GM19351 (cell line): ENCODE measurements at regions not wholly inside any gene's neighbourhood (a gene's known extent, or its start where the extent isn't known, plus 50 kb on each side); places are given as distances from the start of the nearest gene placed in this dataset.
"Not testable (repeated sequence)": the region's sequence is repeated elsewhere in the genome, so short reads cannot be mapped to it uniquely, and the experiment has no call there.

Experiments used
- ATAC-seq: cut with Tn5 transposase; IDR thresholded peaks from one replicate; pipeline ENCODE4 v1.9.1; 2021; ENCODE audit warnings: mild to moderate bottlenecking, moderate library complexity; ENCODE audit not compliant: unreplicated experiment

DNA sequence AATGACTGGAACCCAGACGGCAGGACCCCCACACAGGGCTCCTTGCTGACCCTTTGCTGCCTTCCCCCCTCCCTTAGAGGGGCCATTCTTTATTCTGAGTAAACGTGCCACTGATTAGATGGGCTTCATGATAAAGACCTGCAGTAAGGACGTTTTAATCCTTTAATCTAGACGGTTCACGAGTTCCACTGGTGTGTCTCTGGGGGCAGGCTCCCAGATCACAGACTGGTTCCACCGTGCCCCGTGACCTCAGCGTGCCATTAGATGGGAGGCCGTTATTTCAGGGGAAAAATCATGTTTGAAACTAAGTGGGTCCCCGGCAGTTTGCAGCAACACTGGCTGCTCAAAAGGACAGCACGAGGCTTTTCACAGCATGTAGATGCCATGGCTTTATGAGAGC lies 246.9 kb upstream of the PLGLB2 start:
- not testable (repeated sequence) for ATAC-seq

GRCh38 chr2:87502948-87503347 lies 244.9 kb upstream of the PLGLB2 start:
- not testable (repeated sequence) for ATAC-seq

GRCh38 chr2:87505239-87505638 lies 242.6 kb upstream of the PLGLB2 start:
- not testable (repeated sequence) for ATAC-seq

- not testable (repeated sequence) for ATAC-seq
Measured at GRCh38 chr2:87505909-87506308, 242.0 kb upstream of the PLGLB2 start.

DNA sequence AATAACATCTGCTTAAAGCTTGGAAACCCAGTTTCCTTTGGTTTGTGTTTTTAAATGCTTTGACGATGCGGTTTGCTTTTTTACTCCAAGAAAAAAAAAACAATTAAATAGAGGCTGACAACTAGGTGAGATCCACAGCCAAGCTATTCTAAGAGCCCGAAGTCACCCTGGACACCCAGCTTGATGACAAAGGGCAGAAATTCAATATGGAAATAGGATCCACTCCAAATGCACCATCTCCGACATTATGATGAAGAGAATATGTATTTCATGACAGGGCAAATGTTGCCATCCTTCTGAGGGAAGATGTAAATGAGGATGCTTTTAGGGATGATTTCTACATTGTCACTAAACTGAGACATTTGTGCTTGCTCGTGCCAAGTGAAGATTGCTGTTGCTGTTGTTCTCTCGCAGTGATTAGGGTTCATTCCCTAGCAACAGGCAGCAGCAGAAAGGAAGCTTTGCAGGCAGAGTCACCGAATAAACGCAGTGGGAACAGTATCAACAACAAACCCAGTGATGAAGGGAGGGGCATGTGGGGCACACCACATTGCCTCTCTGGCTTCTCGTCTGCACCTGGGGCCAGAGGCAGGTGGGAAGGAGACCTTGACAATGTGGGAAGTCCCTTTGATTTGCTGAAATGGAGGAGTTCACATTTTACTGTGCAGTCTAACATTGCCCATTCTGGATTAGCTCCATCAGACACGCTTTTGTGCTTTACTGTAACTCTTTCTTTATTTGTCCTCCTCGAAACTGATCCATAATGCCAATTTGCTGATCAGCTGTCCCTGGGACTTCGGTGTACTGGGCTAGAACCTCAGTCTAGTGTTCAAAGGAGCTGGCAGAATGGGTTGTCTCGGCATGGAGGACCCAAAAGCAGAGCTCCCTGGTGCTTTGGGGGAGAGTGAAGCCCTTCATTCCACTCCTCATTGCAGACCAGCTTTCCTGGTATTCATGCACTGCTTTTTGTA lies 240.2 kb upstream of the PLGLB2 start:
- ATAC-seq, result not testable (repeated sequence)

DNA sequence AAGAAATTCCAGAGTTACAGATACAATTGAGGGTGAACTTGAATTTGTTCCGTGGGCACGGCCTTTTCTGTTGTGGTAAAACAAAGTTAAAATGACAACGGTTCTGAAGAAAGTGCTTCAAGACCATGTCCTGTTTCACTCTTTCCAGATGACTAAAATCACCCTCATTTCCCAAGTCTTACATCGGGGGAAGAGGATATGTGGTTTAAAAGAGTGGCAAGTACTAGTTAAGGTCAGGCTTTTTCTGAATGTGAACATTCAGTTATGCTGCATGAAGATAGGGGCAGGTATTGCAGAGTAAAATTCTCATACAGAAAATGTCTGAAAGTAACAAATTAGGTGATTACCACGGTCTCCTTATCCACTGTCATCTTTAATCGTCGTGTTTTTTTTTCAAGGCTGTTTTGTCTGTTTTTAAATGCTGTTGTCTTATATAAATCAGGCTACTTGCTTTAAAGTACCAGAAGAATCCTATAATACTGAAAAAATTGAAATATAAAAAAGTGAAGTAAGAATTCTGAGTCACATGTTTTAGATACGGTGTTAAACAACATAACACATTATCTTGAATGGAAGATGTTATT lies 236.6 kb upstream of the PLGLB2 start:
- ATAC-seq, result not testable (repeated sequence)

GRCh38 chr2:87512864-87513530 lies 234.9 kb upstream of the PLGLB2 start:
- ATAC-seq, result not testable (repeated sequence)

- peak; percentile 49 for ATAC-seq
Measured at GRCh38 chr2:87514034-87514433, 233.9 kb upstream of the PLGLB2 start.

- ATAC-seq, result not testable (repeated sequence)
Measured at GRCh38 chr2:87514515-87514914, 233.4 kb upstream of the PLGLB2 start.

- ATAC-seq, result not testable (repeated sequence)
Measured at GRCh38 chr2:87515226-87515625, 232.7 kb upstream of the PLGLB2 start.

DNA sequence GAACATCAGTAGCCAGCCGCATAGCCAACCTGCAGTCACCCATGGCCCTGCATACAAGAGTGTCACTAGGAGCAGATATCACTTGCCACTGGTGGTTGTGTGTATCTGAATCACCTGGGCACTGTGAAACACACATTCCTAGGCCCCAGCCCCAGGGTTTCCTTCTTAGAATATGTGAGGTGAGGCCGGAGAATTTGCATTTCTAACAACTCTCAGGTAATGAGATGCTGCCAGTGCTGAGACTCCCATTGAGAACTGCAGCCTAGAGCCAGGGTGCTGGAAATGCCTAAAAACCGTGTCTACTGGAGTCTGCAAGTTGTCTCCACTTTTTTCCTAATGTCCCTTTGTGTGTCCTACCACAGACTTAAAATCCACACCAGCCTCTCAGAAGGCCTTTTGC lies 232.0 kb upstream of the PLGLB2 start:
- not testable (repeated sequence) for ATAC-seq

GRCh38 chr2:87516369-87516967 lies 231.4 kb upstream of the PLGLB2 start:
- not testable (repeated sequence) for ATAC-seq

GRCh38 chr2:87517438-87517837 lies 230.4 kb upstream of the PLGLB2 start:
- peak; percentile 52 for ATAC-seq

DNA sequence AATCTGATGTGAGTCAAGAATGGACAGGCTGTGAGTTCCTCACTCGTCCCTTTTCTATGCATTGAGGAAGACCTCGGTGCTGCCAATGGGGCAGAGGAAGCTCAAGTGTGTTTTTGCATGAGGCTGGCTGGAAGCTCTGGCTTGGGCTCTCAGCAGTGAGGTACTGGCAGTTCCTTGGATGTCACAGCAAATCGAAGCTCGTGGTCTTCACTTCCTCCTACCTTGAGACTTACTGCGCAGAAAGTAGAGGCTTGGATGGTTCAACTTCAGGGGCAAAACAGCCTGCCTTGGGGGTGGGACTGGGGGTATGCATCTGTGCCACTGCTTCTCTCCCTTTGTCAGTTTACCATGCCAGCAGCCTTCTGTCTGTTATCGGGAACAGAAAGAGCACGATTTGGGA lies 229.8 kb upstream of the PLGLB2 start:
- ATAC-seq, result not testable (repeated sequence)

GRCh38 chr2:87518547-87518946 lies 229.3 kb upstream of the PLGLB2 start:
- not testable (repeated sequence) for ATAC-seq

GRCh38 chr2:87519158-87520011 lies 228.5 kb upstream of the PLGLB2 start:
- not testable (repeated sequence) for ATAC-seq

DNA sequence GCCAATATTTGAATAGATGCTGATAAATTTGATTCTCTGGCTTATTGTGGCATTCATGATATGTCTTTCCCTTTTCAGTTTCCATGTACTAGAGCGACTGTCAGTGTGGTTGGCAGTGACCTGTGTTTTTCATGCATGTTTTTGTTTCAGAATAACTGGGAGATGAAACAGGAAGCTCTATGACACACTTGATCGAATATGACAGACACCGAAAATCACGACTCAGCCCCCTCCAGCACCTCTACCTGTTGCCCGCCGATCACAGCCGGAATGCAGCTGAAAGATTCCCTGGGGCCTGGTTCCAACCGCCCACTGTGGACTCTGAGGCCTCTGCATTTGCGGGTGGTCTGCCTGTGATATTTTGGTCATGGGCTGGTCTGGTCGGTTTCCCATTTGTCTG lies 226.8 kb upstream of the PLGLB2 start:
- ATAC-seq, result peak; percentile 52

GRCh38 chr2:87521489-87521888 lies 226.4 kb upstream of the PLGLB2 start:
- not testable (repeated sequence) for ATAC-seq

DNA sequence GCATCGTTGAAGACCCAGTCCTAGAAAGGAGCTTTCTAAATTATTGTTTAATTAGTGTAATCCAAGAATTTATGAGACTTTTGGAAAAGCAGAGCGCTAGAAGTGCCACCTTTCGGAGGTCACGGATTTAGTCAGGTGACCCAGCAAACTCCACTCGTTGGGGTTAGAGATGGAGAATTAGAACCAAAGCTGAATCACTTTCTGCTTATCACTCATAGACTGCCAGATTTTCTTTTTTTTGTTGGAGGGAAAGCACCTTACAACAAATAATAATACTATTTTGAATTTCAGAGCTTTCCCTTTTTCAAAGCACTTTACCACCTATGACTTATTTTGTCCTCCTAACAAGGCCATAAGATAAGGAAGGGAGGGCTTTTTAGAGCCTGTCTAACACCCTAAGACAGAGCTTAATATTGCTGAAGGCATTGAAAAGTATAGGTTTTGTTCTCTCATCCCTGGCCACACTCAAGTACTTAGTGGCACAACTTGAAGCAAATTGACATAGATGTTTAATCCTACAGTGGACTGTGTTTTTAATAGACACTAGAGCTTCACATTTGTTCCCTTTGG lies 223.2 kb upstream of the PLGLB2 start:
- not testable (repeated sequence) for ATAC-seq
